ENCODE measurements at regions not wholly inside any gene's neighbourhood (a gene's known extent, or its start where the extent isn't known, plus 50 kb on each side); places are given as distances from the start of the nearest gene placed in this dataset.
A peak's percentile ranks its signal among the peaks of the same experiment; 100 is the strongest.

DNA sequence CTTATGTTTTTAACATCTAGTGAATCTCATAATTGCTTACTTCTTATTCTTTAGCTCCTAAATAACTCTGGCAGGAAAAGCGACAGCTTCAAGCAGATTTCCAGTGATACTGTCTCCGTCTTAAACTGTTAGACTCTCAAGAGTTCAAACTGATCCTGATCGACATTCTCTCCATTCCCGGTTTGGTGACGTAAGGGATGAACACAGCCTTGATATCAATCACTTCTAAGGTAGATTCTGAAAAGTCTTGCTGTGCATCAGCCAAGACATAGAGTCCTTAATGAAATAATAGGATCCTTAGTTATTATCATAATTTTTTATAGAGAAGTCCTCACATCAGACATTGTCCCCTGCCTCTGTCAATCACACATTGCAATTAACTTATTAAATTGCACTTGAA, 534.6 kb downstream of the TFEC start:
- intact Hi-C loops (cut with DNase I): no loop called here
- no peak for DNase-seq

GRCh38 chr7:115494529-115495147, 535.9 kb downstream of the TFEC start:
- intact Hi-C loops (cut with DNase I): no loop called here
- DNase-seq: peak in 9 of 42 donors; percentile 8 to 38 (median 21)

- intact Hi-C loops (cut with DNase I): no loop called here
- no peak for DNase-seq
Measured at GRCh38 chr7:115493381-115493780, 537.2 kb downstream of the TFEC start.

DNA sequence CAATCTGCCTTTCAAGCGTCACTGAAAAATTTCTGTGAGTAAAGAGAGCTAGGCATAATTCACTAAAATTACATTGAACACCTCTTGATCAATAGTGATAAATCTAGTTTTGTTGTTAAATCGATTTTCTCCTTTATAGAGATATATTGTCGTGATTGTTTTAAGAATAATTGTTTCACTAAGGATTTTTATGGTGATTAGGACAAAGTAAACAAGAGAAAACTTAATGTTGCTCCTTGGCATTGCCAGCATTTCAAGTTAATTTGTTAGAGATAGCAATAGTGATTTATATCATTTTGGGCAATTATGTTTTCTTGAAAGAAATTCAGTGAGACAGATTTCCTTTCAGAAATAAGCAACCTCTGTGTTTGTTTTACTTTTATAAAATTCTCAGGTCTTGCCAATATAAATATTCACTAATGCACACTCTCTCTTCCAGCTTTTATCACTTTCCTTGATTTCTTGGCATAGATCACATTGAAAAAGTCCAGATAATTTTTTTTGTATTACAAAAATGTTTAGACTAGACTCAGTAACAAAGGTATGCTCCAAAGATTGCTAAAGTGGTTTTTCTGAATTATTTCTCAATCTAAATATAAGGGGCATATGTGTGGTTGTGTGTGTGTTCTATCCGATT, 538.7 kb downstream of the TFEC start:
- no peak for DNase-seq
- intact Hi-C loops (cut with DNase I): no loop called here

GRCh38 chr7:115479448-115479847, 551.1 kb downstream of the TFEC start:
- DNase-seq: no peak
- intact Hi-C loops (cut with DNase I): no loop called here

DNA sequence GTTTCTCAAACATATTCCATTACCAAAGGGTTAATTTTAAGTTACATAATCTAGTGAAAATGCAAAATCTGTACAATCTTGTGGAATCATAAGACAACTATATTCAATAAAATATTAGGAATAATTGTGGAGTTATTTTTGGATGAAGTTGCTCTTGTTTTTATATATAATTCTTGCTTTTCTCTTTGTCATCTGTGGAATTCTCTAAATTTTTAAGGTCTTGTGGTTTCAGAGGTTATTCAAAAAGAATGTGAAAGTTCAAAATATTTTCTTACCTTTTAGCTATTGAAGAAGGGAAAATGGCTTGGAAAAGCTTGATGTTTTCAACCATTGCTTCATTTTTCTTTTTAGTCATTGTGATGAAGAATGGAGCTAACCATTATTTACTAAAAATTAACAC, 552.1 kb downstream of the TFEC start:
- DNase-seq: no peak
- intact Hi-C loops (cut with DNase I): no loop called here

- intact Hi-C loops (cut with DNase I): no loop called here
- DNase-seq: peak in 1 of 42 donors; percentile 24
Measured at GRCh38 chr7:115477193-115477651, 553.3 kb downstream of the TFEC start.

- no peak for DNase-seq
- intact Hi-C loops (cut with DNase I): no loop called here
Measured at GRCh38 chr7:115476671-115477181, 553.8 kb downstream of the TFEC start.

DNA sequence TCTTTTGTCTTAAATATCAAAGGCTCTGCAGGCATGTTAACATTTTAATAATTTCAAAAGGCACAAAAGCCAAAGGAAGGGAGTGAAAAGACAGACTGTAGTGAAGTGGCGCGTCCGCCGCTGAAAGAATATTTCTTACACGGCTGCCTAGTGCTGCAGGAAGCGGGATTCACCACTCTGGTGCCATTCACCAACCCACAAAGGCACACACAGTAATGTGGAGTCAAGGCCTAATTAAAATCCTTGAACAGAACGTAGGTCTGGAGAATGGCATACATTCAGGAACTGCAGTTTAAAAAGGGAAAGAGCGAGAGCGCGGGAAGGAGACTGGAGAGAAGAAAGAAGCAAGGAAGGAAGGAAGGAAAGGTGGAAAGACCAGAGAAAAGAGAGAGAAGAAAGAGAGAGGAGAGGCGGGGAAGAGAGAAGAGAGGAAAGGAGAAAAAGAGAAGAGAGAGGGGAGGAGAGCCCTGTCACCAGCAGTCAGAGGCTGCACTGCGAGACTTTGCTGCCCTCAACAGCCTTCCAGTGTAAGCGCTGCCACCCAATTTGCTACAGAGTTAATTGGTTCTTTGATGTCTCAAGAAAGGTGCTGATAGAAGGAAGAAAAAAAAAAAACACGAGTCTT, 554.0 kb downstream of the MDFIC start:
- intact Hi-C loops (cut with DNase I): no loop called here
- peak in 12 of 42 donors; percentile 8 to 48 (median 14) for DNase-seq

DNA sequence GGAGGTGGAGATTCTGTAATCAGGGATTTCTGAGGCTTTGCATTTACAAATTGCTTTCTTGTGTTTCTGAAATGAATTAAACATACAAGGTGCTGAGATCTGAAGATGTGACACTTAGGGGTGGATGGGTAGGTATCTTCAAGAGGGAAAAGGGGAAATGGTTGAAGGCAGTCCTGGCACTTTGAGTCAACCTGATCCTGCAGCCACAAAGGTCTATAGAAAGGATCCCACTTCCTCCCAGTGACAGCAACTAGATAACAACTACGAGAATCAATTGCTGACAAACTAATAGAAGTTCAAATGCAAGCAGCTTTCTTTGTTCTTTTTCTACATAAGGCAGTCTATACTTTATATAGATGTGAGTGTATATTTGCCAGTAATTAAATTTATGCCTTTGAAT, 553.3 kb downstream of the MDFIC start:
- intact Hi-C loops (cut with DNase I): no loop called here
- no peak for DNase-seq

DNA sequence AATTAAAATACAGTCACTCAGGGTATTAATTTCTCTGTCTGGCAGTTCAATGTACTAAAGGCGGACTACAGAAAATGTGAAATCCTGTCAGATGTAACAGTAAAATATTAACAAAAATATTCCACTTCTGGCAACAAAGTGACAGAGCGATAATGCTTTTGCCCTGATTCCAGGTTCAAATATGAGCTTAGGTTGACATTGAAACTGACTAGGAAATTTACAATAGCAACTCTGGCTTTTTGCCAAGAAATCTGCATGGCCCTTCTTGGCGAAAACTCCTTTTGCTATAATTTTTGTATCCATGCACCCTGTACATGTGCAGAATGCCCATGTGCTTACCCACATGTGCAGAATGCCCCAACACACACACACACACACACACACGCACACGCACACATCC, 552.2 kb downstream of the MDFIC start:
- intact Hi-C loops (cut with DNase I): no loop called here
- DNase-seq: no peak

DNA sequence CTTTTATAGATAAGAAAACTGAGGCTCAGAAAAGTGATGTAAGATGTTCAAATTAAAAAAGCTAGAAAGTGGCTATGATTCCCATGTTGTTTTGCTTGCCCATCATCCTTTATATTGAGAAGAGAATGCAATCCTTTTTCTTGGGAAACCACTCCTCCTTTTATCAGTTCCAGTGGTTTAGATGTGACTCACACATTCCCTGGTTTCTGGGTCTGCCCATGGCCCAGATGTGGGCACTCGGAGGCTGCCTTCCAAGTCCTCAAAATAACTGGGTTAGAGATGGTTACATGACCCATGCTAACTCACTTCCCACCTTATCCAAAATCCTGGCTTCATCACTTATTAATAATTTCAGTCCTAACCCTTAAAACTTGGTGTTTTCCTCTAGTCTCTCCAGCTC, 550.0 kb downstream of the MDFIC start:
- intact Hi-C loops (cut with DNase I): no loop called here
- no peak for DNase-seq

GRCh38 chr7:115462301-115463015, 540.6 kb downstream of the MDFIC start:
- intact Hi-C loops (cut with DNase I): no loop called here
- DNase-seq: no peak

DNA sequence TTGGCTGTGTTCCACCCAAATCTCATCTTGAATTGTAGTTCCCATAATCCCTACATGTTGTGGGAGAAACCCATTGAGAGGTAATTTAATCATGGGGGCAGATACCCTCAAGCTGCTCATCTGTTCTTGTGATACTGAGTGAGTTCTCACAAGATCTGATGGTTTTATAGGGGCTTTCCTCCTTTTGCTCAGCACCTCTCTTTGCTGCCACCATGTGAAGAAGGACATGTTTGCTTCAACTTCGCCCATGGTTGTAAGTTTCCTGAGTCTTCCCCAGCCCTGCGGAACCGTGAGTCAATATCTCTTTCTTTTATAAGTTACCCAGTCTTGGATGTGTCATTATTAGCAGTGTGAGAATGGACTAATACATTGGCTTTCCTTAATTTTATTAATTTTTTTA, 527.8 kb downstream of the MDFIC start:
- intact Hi-C loops (cut with DNase I): no loop called here
- DNase-seq: no peak

DNA sequence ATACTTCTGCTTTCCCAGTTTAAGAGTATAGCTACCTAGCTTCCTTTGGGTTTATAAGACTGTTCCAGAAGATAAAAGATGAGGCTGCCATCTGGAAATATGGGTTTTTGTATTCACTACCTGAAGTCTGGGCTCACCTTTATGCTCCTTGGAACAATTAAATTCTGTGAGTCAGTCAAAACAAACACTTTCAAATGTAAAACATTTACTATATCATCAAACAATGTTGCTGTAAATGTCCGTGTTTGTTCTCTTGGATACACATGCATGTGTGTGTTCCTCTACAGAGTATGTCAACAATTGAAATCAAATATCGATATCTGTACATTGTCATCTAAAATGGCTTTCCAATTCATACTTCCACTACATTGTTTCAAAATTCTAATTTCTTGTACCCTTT, 525.6 kb downstream of the MDFIC start:
- intact Hi-C loops (cut with DNase I): no loop called here
- DNase-seq: no peak

DNA sequence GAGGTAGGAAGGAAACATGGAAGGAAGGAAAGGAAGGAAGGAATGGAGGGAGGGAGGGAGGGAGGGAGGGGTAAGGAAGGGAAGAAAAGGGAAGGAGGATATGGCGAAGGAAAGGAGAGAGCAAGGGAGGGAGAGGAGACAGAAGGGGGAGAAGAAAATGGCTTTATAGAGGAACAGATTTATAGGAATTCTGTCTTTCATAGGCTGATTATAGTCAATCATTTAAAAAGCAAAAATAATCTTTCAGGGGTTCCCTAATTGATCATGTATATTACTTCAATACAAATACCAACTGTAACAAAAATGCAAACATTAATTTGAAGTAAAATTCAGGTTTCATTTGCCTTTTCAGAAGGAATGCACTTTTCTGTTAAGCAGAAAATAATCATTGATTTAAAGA, 519.1 kb downstream of the MDFIC start:
- DNase-seq: no peak
- intact Hi-C loops (cut with DNase I): no loop called here

GRCh38 chr7:115435178-115435577, 513.3 kb downstream of the MDFIC start:
- intact Hi-C loops (cut with DNase I): no loop called here
- DNase-seq: no peak

GRCh38 chr7:115429918-115430317, 508.0 kb downstream of the MDFIC start:
- intact Hi-C loops (cut with DNase I): no loop called here
- no peak for DNase-seq

DNA sequence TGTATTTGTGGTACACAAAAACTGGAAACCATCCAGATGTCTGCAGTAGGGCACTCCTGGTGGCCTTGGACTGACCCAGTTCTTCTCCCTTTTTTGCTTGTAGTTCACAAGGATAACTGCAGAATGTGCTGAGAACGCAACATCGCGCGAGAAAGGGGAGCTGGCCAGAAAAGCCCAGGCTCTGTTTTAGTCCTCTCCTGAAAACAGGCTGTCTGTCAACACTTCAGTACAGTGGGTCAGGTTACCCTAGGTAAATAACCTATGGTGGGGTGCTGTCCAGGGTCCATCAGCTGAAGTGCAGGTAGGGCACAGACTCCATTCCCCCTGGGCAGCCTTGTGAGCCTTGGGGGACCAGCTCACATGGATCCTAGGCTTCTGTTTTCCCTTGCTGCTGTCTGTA, 495.8 kb downstream of the MDFIC start:
- DNase-seq: no peak
- intact Hi-C loops (cut with DNase I): no loop called here
